PC-3 (cell line): ENCODE measurements at regions not wholly inside any gene's neighbourhood (a gene's known extent, or its start where the extent isn't known, plus 50 kb on each side); places are given as distances from the start of the nearest gene placed in this dataset.

Experiments
- ATAC-seq: fragments of 200-7000 bp; cut with Tn5 transposase; 2 replicates; pipeline ENCODE4 v1.9.1; 2020; ENCODE audit warnings: mild to moderate bottlenecking, moderate library complexity
- BruUV-seq: library from RNA; stranded (reverse); fragments of 400-500 nt; replicated peaks from 2 replicates; lab custom pipeline; 2021; lab: Mats Ljungman, UMichigan
- CTCF ChIA-PET: fragments of 300-600 bp; sonication (Branson Sonifier 250); formaldehyde crosslinking; loops from one replicate; lab custom pipeline; 2022; ENCODE audit warnings: antibody characterized with exemption; lab: Charles Lee
- POLR2A ChIA-PET: fragments of 300-600 bp; sonication (Branson Sonifier 250); formaldehyde crosslinking; loops from one replicate; lab custom pipeline; 2022; ENCODE audit warnings: antibody characterized with exemption; ENCODE audit not compliant: unreplicated experiment; lab: Charles Lee
- DNase-seq: peaks from one replicate; pipeline ENCODE4 v3.0.0-alpha.2; 2015
- H2AFZ ChIP-seq: fragments of 300-600 bp; sonication (generic); 2 replicates; pipeline ENCODE4 v1.6.0; 2016; ENCODE audit warnings: antibody characterized with exemption, low read length
- H3F3A ChIP-seq: fragments of 300-600 bp; sonication (generic); one replicate; pipeline ENCODE4 v1.6.0; 2017; ENCODE audit warnings: antibody characterized with exemption, low read length, control low read depth, mild to moderate bottlenecking; ENCODE audit not compliant: unreplicated experiment
- H3K27ac ChIP-seq: fragments of 300-600 bp; sonication (generic); 2 replicates; pipeline ENCODE4 v1.5.1; 2016; ENCODE audit warnings: mild to moderate bottlenecking, low read length
- H3K27me3 ChIP-seq: fragments of 300-600 bp; sonication (generic); 2 replicates; pipeline ENCODE4 v1.6.1; 2016; ENCODE audit warnings: low read length, mixed read lengths
- H3K36me3 ChIP-seq: fragments of 300-600 bp; sonication (generic); 2 replicates; pipeline ENCODE4 v1.6.1; 2016; ENCODE audit warnings: low read depth, mixed run types, low read length, mixed read lengths
- H3K4me1 ChIP-seq: fragments of 300-600 bp; sonication (generic); 2 replicates; pipeline ENCODE4 v1.5.1; 2016; ENCODE audit warnings: low read length; ENCODE audit not compliant: insufficient read depth
- H3K4me2 ChIP-seq: fragments of 300-600 bp; sonication (generic); 2 replicates; pipeline ENCODE4 v1.6.0; 2016; ENCODE audit warnings: low read length
- H3K4me3 ChIP-seq: fragments of 300-600 bp; sonication (generic); 2 replicates; pipeline ENCODE4 v1.5.1; 2016; ENCODE audit warnings: mild to moderate bottlenecking, low read length, mixed read lengths
- H3K79me2 ChIP-seq: fragments of 300-600 bp; sonication (generic); 2 replicates; pipeline ENCODE4 v1.6.1; 2017; ENCODE audit warnings: low read length, mixed read lengths
- H3K9ac ChIP-seq: fragments of 300-600 bp; sonication (generic); 2 replicates; pipeline ENCODE4 v1.6.0; 2016; ENCODE audit warnings: mild to moderate bottlenecking, low read length
- H3K9me2 ChIP-seq: fragments of 300-600 bp; sonication (generic); replicated peaks from 2 replicates; pipeline ENCODE4 v1.6.1; 2016; ENCODE audit warnings: mixed run types, low read length, mixed read lengths
- H3K9me3 ChIP-seq: fragments of 300-600 bp; sonication (generic); 2 replicates; pipeline ENCODE4 v1.6.1; 2016; ENCODE audit warnings: low read length, mixed read lengths
- H4K20me1 ChIP-seq: fragments of 300-600 bp; sonication (generic); 2 replicates; pipeline ENCODE4 v1.6.1; 2016; ENCODE audit warnings: low read length, mixed read lengths
- CTCF ChIP-seq: fragments of 300-600 bp; sonication (generic); conservative IDR thresholded peaks from 2 replicates; pipeline ENCODE4 v1.5.1; 2017; ENCODE audit warnings: antibody characterized with exemption, low read depth, mild to moderate bottlenecking, low read length
- EZH2 ChIP-seq: fragments of 300-600 bp; sonication (generic); IDR thresholded peaks from one replicate; pipeline ENCODE4 v1.6.1; 2017; ENCODE audit warnings: antibody characterized with exemption, mild to moderate bottlenecking, low read length; ENCODE audit not compliant: unreplicated experiment
- EZH2phosphoT487 ChIP-seq: fragments of 300-600 bp; sonication (generic); IDR thresholded peaks from 2 replicates; pipeline ENCODE4 v1.6.1; 2018; ENCODE audit warnings: mild to moderate bottlenecking, antibody characterized with exemption, low read length, borderline replicate concordance
- intact Hi-C: fragments of 100-400 bp; cut with micrococcal nuclease; formaldehyde crosslinking; loops from 2 replicates; pipeline ENCODE4 v1.9.0; 2023

- DNase-seq (no peak), ATAC-seq (no peak)
- Histone ChIP-seq H2AFZ (no peak overlapping the region), H3K9me2 (no peaks in the 10 kb centered on the region), H3K4me3 (no peak overlapping the region), H3K79me2 (no peaks in the 10 kb centered on the region), H3K36me3 (no peaks in the 10 kb centered on the region), H3K9me3 (no peaks in the 10 kb centered on the region), H3K4me1 (no peaks in the 10 kb centered on the region), H3K27ac (no peak overlapping the region), H3K4me2 (no peak overlapping the region), H3F3A (no peaks in the 10 kb centered on the region), H4K20me1 (no peaks in the 10 kb centered on the region), H3K27me3 (no peaks in the 10 kb centered on the region), H3K9ac (no peak overlapping the region)
- intact Hi-C loops, result no loop called here
- no TSS peak for BruUV-seq
- ChIA-PET POLR2A (no interaction called here), CTCF (no interaction called here)
- TF ChIP-seq CTCF, result no peak
- no peak for TF ChIP-seq EZH2
- no peak for TF ChIP-seq EZH2phosphoT487
Measured at GRCh38 chr10:9885761-9886160, 1131.9 kb upstream of the CELF2 start.

DNA sequence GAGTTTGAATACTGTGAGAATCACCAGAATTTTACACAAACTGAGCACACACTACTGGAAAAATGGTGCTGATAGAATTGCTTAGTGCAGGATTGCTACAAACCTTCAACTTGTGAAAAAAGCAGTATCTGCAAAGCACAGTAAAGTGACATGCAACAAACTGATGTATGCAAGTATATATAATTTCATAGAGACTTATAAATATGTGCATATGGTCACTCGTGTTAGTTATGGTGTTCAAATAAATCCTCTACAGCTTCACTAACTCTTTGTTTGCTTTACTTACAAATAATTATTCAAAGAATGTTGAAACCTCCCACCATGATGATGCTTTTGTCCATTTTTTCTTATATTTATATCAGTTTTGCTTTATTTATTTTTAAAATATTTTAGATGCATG is 1130.9 kb upstream of the CELF2 start:
- DNase-seq (no peak), ATAC-seq (no peak)
- ChIA-PET CTCF (no interaction called here), POLR2A (no interaction called here)
- no peaks in the 10 kb centered on the region for H3K36me3 ChIP-seq
- H3F3A ChIP-seq, result no peaks in the 10 kb centered on the region
- no peak overlapping the region for H3K4me3 ChIP-seq
- H3K79me2 ChIP-seq, result no peaks in the 10 kb centered on the region
- no peaks in the 10 kb centered on the region for H4K20me1 ChIP-seq
- no peak overlapping the region for H3K4me2 ChIP-seq
- H2AFZ ChIP-seq, result no peak overlapping the region
- H3K9me2 ChIP-seq, result no peaks in the 10 kb centered on the region
- no TSS peak for BruUV-seq
- H3K27ac ChIP-seq, result no peak overlapping the region
- H3K4me1 ChIP-seq, result no peaks in the 10 kb centered on the region
- no peak for TF ChIP-seq CTCF
- no peak for TF ChIP-seq EZH2phosphoT487
- TF ChIP-seq EZH2, result no peak
- no peaks in the 10 kb centered on the region for H3K9me3 ChIP-seq
- intact Hi-C loops, result no loop called here
- no peak overlapping the region for H3K9ac ChIP-seq
- H3K27me3 ChIP-seq, result no peaks in the 10 kb centered on the region

- intact Hi-C loops, result no loop called here
- TF ChIP-seq EZH2 (no peak), CTCF (no peak), EZH2phosphoT487 (no peak)
- H3K4me1 ChIP-seq, result no peaks in the 10 kb centered on the region
- H3K9me2 ChIP-seq, result no peaks in the 10 kb centered on the region
- no peaks in the 10 kb centered on the region for H3K9me3 ChIP-seq
- H3K79me2 ChIP-seq, result no peaks in the 10 kb centered on the region
- H3K36me3 ChIP-seq, result no peaks in the 10 kb centered on the region
- no peak overlapping the region for H3K27ac ChIP-seq
- H3K4me3 ChIP-seq, result no peak overlapping the region
- H4K20me1 ChIP-seq, result no peaks in the 10 kb centered on the region
- H3K4me2 ChIP-seq, result no peak overlapping the region
- no TSS peak for BruUV-seq
- no peak for ATAC-seq
- H3K9ac ChIP-seq, result no peak overlapping the region
- DNase-seq, result no peak
- CTCF ChIA-PET, result no interaction called here
- H3F3A ChIP-seq, result no peaks in the 10 kb centered on the region
- H3K27me3 ChIP-seq, result no peaks in the 10 kb centered on the region
- POLR2A ChIA-PET, result no interaction called here
- H2AFZ ChIP-seq, result no peak overlapping the region
Measured at GRCh38 chr10:9895453-9895852, 1122.2 kb upstream of the CELF2 start.
